HEK293 (cell line): ENCODE measurements at regions not wholly inside any gene's neighbourhood (a gene's known extent, or its start where the extent isn't known, plus 50 kb on each side); places are given as distances from the start of the nearest gene placed in this dataset.

Experiments
- CTCF ChIA-PET: fragments of 350-600 bp; formaldehyde crosslinking; extraction: SDS; loops from one replicate; lab custom pipeline; 2021; ENCODE audit warnings: antibody characterized with exemption; lab: Yijun Ruan, JAX
- POLR2A ChIA-PET: fragments of 300-600 bp; formaldehyde crosslinking; extraction: SDS; loops from one replicate; lab custom pipeline; 2020; ENCODE audit warnings: antibody characterized with exemption, inconsistent platforms; lab: Yijun Ruan, JAX
- H3K27ac ChIP-seq: fragments of 200-500 bp; sonication (Bioruptor generic); 2 replicates; pipeline ENCODE4 v1.5.1; 2014; ENCODE audit warnings: low read depth, low read length, control low read depth, inconsistent platforms; ENCODE audit errors: extremely low read depth
- H3K36me3 ChIP-seq, 2 experiments: fragments of 200-500 bp in 1 of 2; sonication (Bioruptor generic) in 1 of 2; 1 replicate in 1 of 2; 2 replicates in 1 of 2; pipeline ENCODE4 v1.5.1; 2014 to 2017; ENCODE audit warnings: inconsistent platforms in 2 of 2, low read length in 2 of 2; ENCODE audit not compliant: control insufficient read depth in 2 of 2, insufficient read depth in 1 of 2
- H3K4me1 ChIP-seq: fragments of 200-500 bp; sonication (Bioruptor generic); 2 replicates; pipeline ENCODE4 v1.5.1; 2014; ENCODE audit warnings: mild to moderate bottlenecking, low read length, inconsistent platforms; ENCODE audit not compliant: control insufficient read depth, insufficient read depth
- H3K4me3 ChIP-seq: 2 replicates; pipeline ENCODE4 v1.5.1; 2011; ENCODE audit warnings: low read depth, mild to moderate bottlenecking, control low read depth, low read length, moderate library complexity
- H3K9me3 ChIP-seq: fragments of 200-500 bp; sonication (Bioruptor generic); 2 replicates; pipeline ENCODE4 v1.5.1; 2014; ENCODE audit warnings: low read depth, low read length, inconsistent platforms; ENCODE audit not compliant: control insufficient read depth, insufficient read depth
- HOXA7 ChIP-seq: sonication (generic); formaldehyde crosslinking; IDR thresholded peaks from 2 replicates; pipeline ENCODE4 v1.8.1; 2022; ENCODE audit warnings: missing genetic modification reagents, borderline replicate concordance
- KLF10 ChIP-seq: fragments of 450-650 bp; IDR thresholded peaks from 2 replicates; pipeline ENCODE4 v1.5.1; 2018; ENCODE audit warnings: missing biosample characterization, mild to moderate bottlenecking, missing genetic modification characterization
- OVOL3 ChIP-seq: fragments of 450-650 bp; formaldehyde crosslinking; IDR thresholded peaks from 2 replicates; pipeline ENCODE4 v1.5.1; 2016; ENCODE audit warnings: missing biosample characterization, missing genetic modification characterization
- PATZ1 ChIP-seq: fragments of 450-650 bp; formaldehyde crosslinking; IDR thresholded peaks from 2 replicates; pipeline ENCODE4 v1.5.1; 2016; ENCODE audit warnings: missing biosample characterization, missing genetic modification characterization
- YY2 ChIP-seq: fragments of 450-650 bp; formaldehyde crosslinking; IDR thresholded peaks from 2 replicates; pipeline ENCODE4 v1.5.1; 2016; ENCODE audit warnings: missing biosample characterization, missing genetic modification characterization
- ZBTB21 ChIP-seq: fragments of 450-650 bp; formaldehyde crosslinking; IDR thresholded peaks from 2 replicates; pipeline ENCODE4 v1.5.1; 2017; ENCODE audit warnings: missing biosample characterization, missing genetic modification characterization
- ZEB2 ChIP-seq: fragments of 450-650 bp; formaldehyde crosslinking; IDR thresholded peaks from 2 replicates; pipeline ENCODE4 v1.5.1; 2016; ENCODE audit warnings: missing biosample characterization, missing genetic modification characterization
- ZNF10 ChIP-seq: fragments of 450-650 bp; formaldehyde crosslinking; IDR thresholded peaks from 2 replicates; pipeline ENCODE4 v1.5.1; 2017; ENCODE audit warnings: missing biosample characterization, missing genetic modification characterization
- ZNF184 ChIP-seq: fragments of 450-650 bp; IDR thresholded peaks from 2 replicates; pipeline ENCODE4 v1.5.1; 2018; ENCODE audit warnings: missing biosample characterization, mild to moderate bottlenecking, missing genetic modification characterization
- ZNF19 ChIP-seq: fragments of 450-650 bp; formaldehyde crosslinking; IDR thresholded peaks from 2 replicates; pipeline ENCODE4; 2016; ENCODE audit warnings: missing biosample characterization, missing genetic modification characterization, low read depth
- ZNF2 ChIP-seq: fragments of 450-650 bp; formaldehyde crosslinking; IDR thresholded peaks from 2 replicates; pipeline ENCODE4 v1.5.1; 2016; ENCODE audit warnings: missing biosample characterization, missing genetic modification characterization
- ZNF23 ChIP-seq: fragments of 450-650 bp; formaldehyde crosslinking; IDR thresholded peaks from 2 replicates; pipeline ENCODE4 v1.5.1; 2016; ENCODE audit warnings: missing biosample characterization, missing genetic modification characterization, borderline replicate concordance
- ZNF280D ChIP-seq: fragments of 450-650 bp; formaldehyde crosslinking; IDR thresholded peaks from 2 replicates; pipeline ENCODE4 v1.5.1; 2016; ENCODE audit warnings: missing biosample characterization, missing genetic modification characterization
- ZNF398 ChIP-seq: fragments of 450-650 bp; formaldehyde crosslinking; IDR thresholded peaks from 2 replicates; pipeline ENCODE4 v1.5.1; 2017; ENCODE audit warnings: missing biosample characterization, missing genetic modification characterization
- ZNF423 ChIP-seq: fragments of 450-650 bp; formaldehyde crosslinking; IDR thresholded peaks from 2 replicates; pipeline ENCODE4 v1.5.1; 2016; ENCODE audit warnings: missing biosample characterization, missing genetic modification characterization
- ZNF555 ChIP-seq: fragments of 450-650 bp; formaldehyde crosslinking; conservative IDR thresholded peaks from 2 replicates; pipeline ENCODE4 v1.5.1; 2017; ENCODE audit warnings: missing biosample characterization, mild to moderate bottlenecking, missing genetic modification characterization, inconsistent platforms
- ZSCAN16 ChIP-seq: fragments of 450-650 bp; formaldehyde crosslinking; IDR thresholded peaks from 2 replicates; pipeline ENCODE4 v1.5.1; 2016; ENCODE audit warnings: missing biosample characterization, missing genetic modification characterization
- TF ChIP-seq, protein P1 (sequence below): fragments of 450-650 bp; formaldehyde crosslinking; IDR thresholded peaks from 2 replicates; pipeline ENCODE4 v1.5.1; 2017; ENCODE audit warnings: missing biosample characterization, missing genetic modification characterization
- TF ChIP-seq, protein P2 (sequence below): fragments of 450-650 bp; formaldehyde crosslinking; IDR thresholded peaks from 2 replicates; pipeline ENCODE4 v1.5.1; 2016; ENCODE audit warnings: missing biosample characterization, missing genetic modification characterization, low read depth

DNA sequence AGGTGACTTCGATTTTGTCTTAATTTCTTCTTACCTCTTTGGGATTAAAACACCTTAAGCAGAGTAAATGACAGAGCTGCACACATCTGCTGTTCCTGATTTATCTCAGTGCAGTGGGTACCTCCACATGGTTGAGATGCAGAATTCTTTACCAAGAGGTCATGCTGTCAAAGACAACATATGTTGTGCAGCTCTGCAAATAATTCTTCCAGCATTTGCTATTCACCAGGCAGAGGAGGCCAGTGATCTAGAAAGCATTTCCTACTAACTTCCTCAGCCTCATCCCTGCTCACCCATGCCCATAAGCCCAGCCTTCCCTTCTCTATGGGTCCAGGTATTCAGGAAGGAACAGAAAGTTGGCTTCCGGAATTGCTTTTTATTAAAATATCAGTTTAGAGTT is 109.3 kb downstream of the THBS2 start:
- H3K4me3 ChIP-seq: no peak overlapping the region
- no peaks in the 10 kb centered on the region for H3K36me3 ChIP-seq
- TF ChIP-seq ZBTB21 (tag by site-specific recombination) (no peak), ZNF2 (no peak), ZSCAN16 (tag by site-specific recombination) (no peak), ZNF423 (tag by site-specific recombination) (no peak), ZNF280D (tag by site-specific recombination) (no peak), ZNF10 (tag by site-specific recombination) (no peak), OVOL3 (no peak), ZNF23 (tag by site-specific recombination) (no peak), ZNF555 (no peak), ZNF19 (tag by site-specific recombination) (no peak)
- H3K27ac ChIP-seq: no peak overlapping the region
- CTCF ChIA-PET: no interaction called here
- H3K4me1 ChIP-seq: no peaks in the 10 kb centered on the region
- H3K9me3 ChIP-seq: no peaks in the 10 kb centered on the region
- POLR2A ChIA-PET: no interaction called here

- Histone ChIP-seq H3K4me3 (no peak overlapping the region), H3K9me3 (no peaks in the 10 kb centered on the region)
- POLR2A ChIA-PET: no interaction called here
Measured at GRCh38 chr6:169142538-169142844, 111.2 kb downstream of the THBS2 start.

More at GRCh38 chr6:169142538-169142844, 111.2 kb downstream of the THBS2 start:
- H3K27ac ChIP-seq: no peak overlapping the region
- CTCF ChIA-PET: no interaction called here
- no peaks in the 10 kb centered on the region for H3K36me3 ChIP-seq
- H3K4me1 ChIP-seq: no peaks in the 10 kb centered on the region
- TF ChIP-seq ZNF184 (tag by site-specific recombination) (no peak), PATZ1 (tag by site-specific recombination) (no peak), YY2 (tag by site-specific recombination) (no peak), ZNF398 (no peak), ZEB2 (no peak), HOXA7 (CRISPR knock-in tag) (no peak), KLF10 (tag by site-specific recombination) (no peak)
- TF ChIP-seq, protein P1, sequence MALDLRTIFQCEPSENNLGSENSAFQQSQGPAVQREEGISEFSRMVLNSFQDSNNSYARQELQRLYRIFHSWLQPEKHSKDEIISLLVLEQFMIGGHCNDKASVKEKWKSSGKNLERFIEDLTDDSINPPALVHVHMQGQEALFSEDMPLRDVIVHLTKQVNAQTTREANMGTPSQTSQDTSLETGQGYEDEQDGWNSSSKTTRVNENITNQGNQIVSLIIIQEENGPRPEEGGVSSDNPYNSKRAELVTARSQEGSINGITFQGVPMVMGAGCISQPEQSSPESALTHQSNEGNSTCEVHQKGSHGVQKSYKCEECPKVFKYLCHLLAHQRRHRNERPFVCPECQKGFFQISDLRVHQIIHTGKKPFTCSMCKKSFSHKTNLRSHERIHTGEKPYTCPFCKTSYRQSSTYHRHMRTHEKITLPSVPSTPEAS (tag by site-specific recombination): no peak
- TF ChIP-seq, protein P2, sequence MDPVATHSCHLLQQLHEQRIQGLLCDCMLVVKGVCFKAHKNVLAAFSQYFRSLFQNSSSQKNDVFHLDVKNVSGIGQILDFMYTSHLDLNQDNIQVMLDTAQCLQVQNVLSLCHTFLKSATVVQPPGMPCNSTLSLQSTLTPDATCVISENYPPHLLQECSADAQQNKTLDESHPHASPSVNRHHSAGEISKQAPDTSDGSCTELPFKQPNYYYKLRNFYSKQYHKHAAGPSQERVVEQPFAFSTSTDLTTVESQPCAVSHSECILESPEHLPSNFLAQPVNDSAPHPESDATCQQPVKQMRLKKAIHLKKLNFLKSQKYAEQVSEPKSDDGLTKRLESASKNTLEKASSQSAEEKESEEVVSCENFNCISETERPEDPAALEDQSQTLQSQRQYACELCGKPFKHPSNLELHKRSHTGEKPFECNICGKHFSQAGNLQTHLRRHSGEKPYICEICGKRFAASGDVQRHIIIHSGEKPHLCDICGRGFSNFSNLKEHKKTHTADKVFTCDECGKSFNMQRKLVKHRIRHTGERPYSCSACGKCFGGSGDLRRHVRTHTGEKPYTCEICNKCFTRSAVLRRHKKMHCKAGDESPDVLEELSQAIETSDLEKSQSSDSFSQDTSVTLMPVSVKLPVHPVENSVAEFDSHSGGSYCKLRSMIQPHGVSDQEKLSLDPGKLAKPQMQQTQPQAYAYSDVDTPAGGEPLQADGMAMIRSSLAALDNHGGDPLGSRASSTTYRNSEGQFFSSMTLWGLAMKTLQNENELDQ: no peak
